NCI-H2171 (cell line): ENCODE measurements at regions not wholly inside any gene's neighbourhood (a gene's known extent, or its start where the extent isn't known, plus 50 kb on each side); places are given as distances from the start of the nearest gene placed in this dataset.
"Not testable (repeated sequence)": the region's sequence is repeated elsewhere in the genome, so short reads cannot be mapped to it uniquely, and the experiment has no call there.

Experiments used
- DNase-seq: peaks from one replicate; lab custom pipeline; 2025; lab: John Stamatoyannopoulos, UW

DNA sequence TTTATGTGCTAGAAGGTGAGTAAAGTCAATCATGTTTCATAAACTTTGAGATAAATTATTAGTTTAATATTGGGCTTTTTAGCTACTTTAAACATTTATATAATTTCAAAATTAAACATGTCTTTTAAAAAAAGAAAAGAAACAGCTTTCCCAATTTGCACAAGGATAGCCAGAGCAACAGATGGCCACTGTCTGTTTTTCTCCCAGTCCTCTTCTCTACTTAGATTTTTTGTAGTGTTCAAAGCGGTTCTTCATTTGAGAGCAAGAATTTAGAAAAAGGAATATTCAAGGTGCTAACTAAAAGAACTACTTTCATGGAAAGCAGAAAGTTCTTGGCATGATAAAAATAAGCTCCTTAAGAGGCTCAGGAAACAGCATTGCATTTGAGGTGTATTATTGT lies 128.3 kb upstream of the MIR17HG start:
- no peak for DNase-seq

DNA sequence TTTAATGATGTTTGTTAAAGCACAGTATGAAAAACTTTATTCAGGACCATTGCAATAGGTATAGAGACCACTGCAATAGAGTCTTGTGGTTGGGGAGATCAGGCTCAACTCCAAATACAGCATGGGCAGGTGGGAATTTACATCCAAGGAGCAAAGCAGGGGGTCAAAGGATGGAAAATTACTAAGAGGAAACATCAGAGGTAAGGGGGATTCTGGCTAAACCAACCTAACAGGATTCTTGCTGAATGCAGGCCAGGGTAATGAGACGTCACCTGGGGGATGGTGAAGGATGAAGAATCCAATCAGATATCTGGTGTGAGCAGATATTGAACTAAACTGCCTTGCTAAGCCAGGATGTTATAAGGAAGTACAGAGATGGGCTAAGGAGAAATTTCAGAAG lies 126.6 kb upstream of the MIR17HG start:
- DNase-seq: no peak

- DNase-seq: no peak
Measured at GRCh38 chr13:91228108-91228507, 119.4 kb upstream of the MIR17HG start.

DNA sequence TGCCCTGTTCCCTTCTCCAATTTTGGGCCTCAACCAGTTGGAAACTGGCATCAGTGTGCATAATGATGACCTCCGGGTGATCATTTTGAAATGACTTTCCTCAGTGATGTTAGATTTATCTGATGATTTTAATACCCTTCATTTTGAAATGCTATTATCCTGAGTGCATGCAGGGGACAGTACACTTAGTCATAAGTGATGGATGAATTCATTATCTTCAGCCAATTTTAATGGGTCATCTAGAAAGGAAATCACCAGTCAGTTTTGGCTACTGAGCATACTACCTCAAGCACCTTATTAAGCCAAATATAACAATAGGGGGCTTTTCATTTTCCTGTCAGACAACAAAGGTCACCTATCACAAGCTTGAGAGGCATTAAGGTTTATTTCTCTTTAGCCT lies 118.5 kb upstream of the MIR17HG start:
- no peak for DNase-seq

GRCh38 chr13:91232716-91233115 lies 114.8 kb upstream of the MIR17HG start:
- no peak for DNase-seq

DNA sequence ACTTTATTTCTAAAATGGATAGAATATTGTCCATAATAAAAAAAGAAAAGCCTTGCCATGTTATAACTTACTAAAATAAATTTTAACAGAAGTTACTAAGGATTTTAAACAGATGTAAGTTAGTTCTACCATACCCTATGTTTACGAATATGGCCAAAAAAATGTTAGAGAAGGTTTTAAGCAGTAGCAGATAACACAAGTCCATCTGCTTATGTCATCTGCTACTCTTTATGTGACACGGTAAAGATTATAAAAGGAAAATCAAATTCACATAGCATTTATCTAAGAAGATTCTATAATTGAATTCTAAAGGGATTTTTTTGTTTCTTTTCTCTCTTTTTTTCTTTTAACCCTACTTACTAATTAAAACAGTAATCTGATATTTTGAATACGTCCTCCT lies 114.2 kb upstream of the MIR17HG start:
- no peak for DNase-seq

- no peak for DNase-seq
Measured at GRCh38 chr13:91236182-91236581, 111.3 kb upstream of the MIR17HG start.

GRCh38 chr13:91236921-91237320 lies 110.6 kb upstream of the MIR17HG start:
- DNase-seq: no peak

- DNase-seq: no peak
Measured at GRCh38 chr13:91238036-91238435, 109.5 kb upstream of the MIR17HG start.

- DNase-seq: no peak
Measured at GRCh38 chr13:91240341-91240740, 107.1 kb upstream of the MIR17HG start.

DNA sequence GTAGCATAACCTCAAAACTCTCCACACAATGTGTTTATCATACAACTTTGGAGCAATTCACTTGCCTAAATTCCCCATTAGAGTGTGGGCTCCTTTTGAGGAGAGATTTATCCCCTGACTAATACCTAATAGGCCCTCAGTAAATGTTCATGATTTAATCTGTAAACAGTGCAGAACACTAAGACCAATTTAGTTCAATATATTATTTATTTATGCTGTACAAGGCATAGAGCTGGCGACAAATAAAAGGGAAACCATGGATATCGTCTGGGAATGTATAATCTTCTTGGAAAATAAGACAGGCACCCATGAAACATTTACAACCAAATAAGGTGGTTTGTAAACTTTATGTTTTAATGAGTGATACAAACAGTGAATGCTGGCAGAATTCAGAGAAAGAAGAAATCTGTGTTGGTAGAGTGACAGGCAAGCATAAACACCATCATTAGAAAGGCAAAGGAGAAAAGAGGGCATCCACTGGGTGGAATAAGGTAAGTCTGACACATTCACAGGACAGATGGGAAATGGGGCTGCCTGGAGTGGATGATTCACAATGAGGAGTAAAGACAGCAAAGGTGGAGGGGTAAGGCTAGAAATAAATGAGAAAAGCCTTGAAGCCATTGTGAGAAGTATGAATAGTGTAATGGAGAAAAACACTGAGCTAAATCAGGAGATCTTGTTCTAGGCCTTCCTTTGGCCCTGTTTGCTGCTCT lies 106.1 kb upstream of the MIR17HG start:
- DNase-seq: no peak

DNA sequence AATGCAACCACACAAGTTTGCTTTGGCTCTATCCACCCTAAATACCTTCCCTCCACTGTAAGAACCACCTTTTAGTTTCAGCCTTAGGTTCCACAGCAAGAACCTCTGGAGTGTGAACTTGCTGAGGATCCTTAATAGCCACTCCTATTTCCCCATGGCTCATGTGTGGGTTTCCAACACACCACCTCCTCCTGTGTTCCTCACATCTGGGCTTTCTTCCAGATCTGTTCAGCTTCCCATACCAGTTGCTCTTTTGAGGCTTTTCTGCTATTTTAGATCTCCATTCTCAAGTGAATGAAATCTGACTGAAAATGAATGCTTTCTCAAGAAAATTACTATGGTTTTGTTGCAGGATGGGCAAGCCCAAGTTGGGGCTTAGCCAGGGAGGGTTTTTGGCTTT lies 104.8 kb upstream of the MIR17HG start:
- no peak for DNase-seq

DNA sequence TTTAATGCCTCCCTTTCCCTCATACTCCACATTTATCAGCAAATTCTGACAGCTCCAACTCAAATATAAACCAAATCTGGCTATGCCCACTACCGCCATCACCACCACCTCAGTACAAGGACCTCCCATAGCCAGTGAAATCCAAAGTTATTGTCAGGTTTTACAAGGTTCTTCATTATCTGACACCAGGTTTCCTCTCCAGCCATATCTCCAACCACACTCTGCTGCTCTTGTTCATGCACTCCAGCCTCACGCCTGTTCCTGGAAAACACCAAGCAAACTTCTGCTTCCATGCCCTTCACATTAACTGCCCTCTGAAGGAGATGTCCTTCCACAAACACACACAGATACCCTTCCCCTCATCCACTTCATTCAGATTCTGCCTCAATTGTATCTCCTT lies 102.2 kb upstream of the MIR17HG start:
- no peak for DNase-seq

- DNase-seq: no peak
Measured at GRCh38 chr13:91247768-91248167, 99.7 kb upstream of the MIR17HG start.

DNA sequence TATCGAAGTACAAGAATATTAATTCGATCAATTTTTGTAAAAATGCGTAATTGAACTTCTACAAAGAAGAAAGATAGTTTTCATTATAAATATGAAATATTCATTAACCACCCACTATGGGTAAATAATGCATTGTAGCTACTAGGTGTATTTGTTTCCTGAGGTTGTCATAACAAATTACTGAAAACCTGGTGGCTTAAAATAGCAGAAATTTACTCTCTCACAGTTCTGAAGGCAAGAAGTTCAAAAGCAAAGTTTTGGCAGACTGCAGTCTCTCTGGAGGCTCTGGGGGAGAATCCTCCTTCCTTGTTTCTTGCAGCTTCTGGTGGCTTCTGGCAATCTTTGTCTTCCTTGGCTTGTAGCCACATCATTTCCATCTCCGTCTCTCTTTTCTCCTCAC lies 99.2 kb upstream of the MIR17HG start:
- DNase-seq: no peak

GRCh38 chr13:91249370-91249769 lies 98.1 kb upstream of the MIR17HG start:
- DNase-seq: no peak

DNA sequence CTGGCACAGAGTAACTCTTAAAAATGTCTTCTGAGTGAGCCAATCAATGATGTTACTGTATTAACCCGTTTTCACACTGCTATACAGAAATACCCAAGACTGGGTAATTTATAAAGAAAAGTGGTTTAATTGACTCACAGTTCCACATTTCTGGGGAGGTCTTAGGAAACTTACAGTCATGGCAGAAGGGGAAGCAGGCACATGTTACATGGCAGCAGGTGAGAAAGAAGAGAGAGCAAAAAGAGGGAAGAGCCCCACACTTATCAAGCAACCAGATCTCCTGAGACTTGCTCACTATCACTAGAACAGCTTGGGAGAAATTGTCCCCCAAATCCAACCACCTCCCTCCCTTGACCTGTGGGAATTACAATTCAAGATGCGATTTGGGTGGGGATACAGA lies 97.6 kb upstream of the MIR17HG start:
- DNase-seq: no peak

DNA sequence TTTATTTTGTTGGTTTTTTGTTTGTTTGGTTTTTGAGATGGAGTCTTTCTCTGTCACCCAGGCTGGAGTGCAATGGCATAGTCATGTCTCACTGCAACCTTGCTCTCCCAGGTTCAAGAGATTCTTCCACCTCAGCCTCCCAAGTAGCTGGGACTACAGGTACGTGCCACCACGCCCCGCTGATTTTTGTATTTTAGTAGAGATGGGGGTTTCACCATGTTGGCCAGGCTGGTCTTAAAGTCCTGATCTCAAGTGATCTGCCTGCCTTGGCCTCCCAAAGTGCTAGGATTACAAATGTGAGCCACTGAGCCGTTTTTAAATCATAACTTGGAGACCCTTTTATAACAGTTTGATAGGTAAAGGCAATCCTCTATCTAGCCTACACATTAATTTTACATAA lies 95.9 kb upstream of the MIR17HG start:
- DNase-seq: not testable (repeated sequence)

DNA sequence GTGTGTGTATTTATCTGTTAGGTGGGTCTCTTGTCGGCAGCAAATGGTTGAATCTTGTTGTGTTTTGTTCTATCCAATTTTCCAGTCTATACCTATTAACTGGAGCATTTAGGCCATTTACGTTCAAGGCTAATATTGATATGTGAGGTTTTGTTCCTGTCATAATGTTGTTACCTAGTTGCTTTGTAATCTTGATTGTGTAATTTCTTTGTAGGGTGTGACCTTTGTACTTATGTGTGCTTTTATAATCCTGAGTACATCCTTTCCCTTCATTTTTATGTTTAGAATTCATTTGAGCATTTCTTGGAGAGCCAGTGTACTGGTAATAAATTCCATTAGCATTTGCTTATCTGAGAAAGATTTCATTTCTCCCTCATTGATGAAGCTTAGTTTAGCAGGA lies 83.0 kb upstream of the MIR17HG start:
- DNase-seq: no peak

DNA sequence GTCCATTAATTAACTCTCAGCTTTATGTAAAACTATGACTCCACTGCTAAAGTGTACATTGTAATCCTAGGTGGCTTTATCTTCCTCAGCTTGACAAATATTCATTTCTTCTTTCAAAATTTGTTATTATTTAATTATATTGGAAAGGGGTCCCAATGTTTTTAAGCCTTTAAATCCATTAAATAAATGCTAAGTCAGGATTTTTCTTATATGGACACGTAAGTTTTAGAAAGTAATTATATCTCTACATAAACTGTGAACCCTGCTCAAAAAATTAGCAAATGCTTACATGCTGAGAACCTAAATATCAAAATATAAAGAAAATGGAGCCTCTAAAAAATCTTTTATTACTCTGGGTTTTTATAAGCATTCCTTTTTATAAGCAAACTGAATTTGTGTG lies 78.2 kb upstream of the MIR17HG start:
- no peak for DNase-seq

DNA sequence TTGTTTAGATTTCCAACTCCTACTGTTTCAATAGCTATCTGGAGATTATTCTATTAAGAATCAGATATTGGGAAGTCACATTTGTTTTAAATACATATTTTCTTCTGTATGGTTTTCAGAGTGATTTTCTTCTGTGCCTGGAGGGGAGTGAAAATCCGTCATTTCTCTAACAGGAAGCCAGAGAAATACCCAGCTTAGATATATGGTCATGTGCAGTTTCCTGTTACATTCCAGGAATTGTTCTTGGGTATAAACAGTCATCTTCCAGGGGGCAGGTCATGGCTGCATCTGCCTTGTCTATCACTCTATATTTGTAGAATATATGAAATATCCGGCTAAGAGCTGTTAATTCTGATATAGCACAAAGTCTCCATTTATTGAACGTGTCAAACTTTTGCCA lies 77.5 kb upstream of the MIR17HG start:
- no peak for DNase-seq

GRCh38 chr13:91272235-91272777 lies 75.2 kb upstream of the MIR17HG start:
- no peak for DNase-seq

DNA sequence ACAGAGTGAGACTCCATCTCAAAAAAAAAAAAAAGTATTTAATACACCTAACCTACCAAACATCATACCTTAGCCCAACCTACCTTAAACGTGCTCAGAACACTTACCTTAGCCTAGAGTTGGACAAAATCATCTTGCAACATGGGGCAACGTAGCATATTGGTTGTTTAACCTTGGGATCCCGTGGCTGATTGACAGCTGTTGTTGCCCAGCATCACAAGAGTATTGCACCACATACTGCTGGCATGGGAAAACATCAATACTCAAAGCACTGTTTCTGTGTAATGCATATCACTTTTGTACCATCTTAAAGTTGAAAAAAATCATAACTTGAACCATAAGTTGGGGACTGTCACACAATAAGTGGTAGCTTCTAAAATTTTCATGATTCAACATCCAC lies 73.8 kb upstream of the MIR17HG start:
- DNase-seq: no peak

DNA sequence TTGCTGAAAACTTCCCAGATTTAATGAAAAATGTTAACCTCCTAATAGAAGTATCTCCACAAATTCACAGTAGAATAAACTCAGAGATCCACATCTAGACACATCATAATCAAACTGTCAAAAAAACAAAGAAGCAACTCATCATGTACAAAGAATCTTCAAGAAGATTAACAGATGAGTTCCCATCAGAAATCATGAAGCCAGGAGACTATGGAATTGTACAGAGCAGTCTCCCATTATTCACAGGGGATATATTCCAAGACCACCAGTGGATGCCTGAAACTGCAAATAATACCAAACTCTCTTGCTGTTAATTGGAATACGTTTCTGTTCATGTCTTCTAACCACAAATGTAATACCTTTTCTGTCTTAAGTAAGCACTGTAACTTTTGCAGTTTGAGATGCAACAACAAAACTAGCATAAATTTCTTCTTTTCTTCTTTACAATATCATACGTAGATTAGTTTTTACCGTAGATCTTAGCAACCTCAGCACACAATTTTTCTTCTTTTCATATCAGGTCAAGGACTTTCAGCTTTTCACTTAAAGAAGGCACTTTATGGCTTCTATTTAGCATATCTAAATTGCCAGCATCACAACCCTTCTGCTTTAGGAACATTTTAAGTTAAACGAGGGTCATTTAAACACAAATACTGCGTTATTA lies 70.3 kb upstream of the MIR17HG start:
- no peak for DNase-seq
